Activated CD4-positive, alpha-beta T cell treated with anti-CD3 and anti-CD28 coated beads for 1 hour (primary cell): ENCODE measurements at regions not wholly inside any gene's neighbourhood (a gene's known extent, or its start where the extent isn't known, plus 50 kb on each side); places are given as distances from the start of the nearest gene placed in this dataset.
"Not testable (repeated sequence)": the region's sequence is repeated elsewhere in the genome, so short reads cannot be mapped to it uniquely, and the experiment has no call there.

Experiments used
- DNase-seq: peaks from one replicate; pipeline ENCODE4 v3.0.0-alpha.2; 2020

- DNase-seq = no peak
These were observed 79.4 kb downstream of the IGLL1 start for GRCh38 chr22:23500508-23501260.

- DNase-seq = no peak
These were observed 80.1 kb downstream of the IGLL1 start for GRCh38 chr22:23499845-23500500.

- no peak for DNase-seq
These were observed 81.0 kb downstream of the IGLL1 start for GRCh38 chr22:23498811-23499798.

GRCh38 chr22:23497889-23498288, 82.2 kb downstream of the IGLL1 start:
- not testable (repeated sequence) for DNase-seq

- DNase-seq = no peak
These were observed 82.8 kb downstream of the IGLL1 start for GRCh38 chr22:23497016-23497885.

- no peak for DNase-seq
These were observed 83.7 kb downstream of the IGLL1 start for GRCh38 chr22:23496445-23496833.

- no peak for DNase-seq
These were observed 84.3 kb downstream of the IGLL1 start for GRCh38 chr22:23495614-23496444.

GRCh38 chr22:23494930-23495266, 85.2 kb downstream of the IGLL1 start:
- no peak for DNase-seq

GRCh38 chr22:23485490-23485889, 94.6 kb downstream of the IGLL1 start:
- no peak for DNase-seq

- DNase-seq = no peak
These were observed 95.4 kb downstream of the IGLL1 start for GRCh38 chr22:23484651-23485050.

- DNase-seq = no peak
These were observed 98.7 kb downstream of the IGLL1 start for GRCh38 chr22:23481369-23481768.

- no peak for DNase-seq
These were observed 101.9 kb downstream of the IGLL1 start for GRCh38 chr22:23478175-23478574.

- DNase-seq = not testable (repeated sequence)
These were observed 105.6 kb downstream of the IGLL1 start for GRCh38 chr22:23474531-23474930.

GRCh38 chr22:23473901-23474300, 106.2 kb downstream of the IGLL1 start:
- DNase-seq = no peak

- DNase-seq = not testable (repeated sequence)
These were observed 107.7 kb downstream of the IGLL1 start for GRCh38 chr22:23472376-23472775.

GRCh38 chr22:23471698-23472097, 108.4 kb downstream of the IGLL1 start:
- DNase-seq = no peak

- DNase-seq = no peak
These were observed 109.2 kb downstream of the IGLL1 start for GRCh38 chr22:23470811-23471389.

- no peak for DNase-seq
These were observed 112.3 kb downstream of the IGLL1 start for GRCh38 chr22:23467721-23468294.

GRCh38 chr22:23466351-23466750, 113.7 kb downstream of the IGLL1 start:
- no peak for DNase-seq

GRCh38 chr22:23464796-23465195, 115.3 kb downstream of the IGLL1 start:
- DNase-seq = not testable (repeated sequence)
